HG03558 (cell line): ENCODE measurements at regions not wholly inside any gene's neighbourhood (a gene's known extent, or its start where the extent isn't known, plus 50 kb on each side); places are given as distances from the start of the nearest gene placed in this dataset.
"Not testable (repeated sequence)": the region's sequence is repeated elsewhere in the genome, so short reads cannot be mapped to it uniquely, and the experiment has no call there.

ENCODE experiments used
- ATAC-seq: cut with Tn5 transposase; IDR thresholded peaks from one replicate; pipeline ENCODE4 v1.9.1; 2021; ENCODE audit warnings: moderate number of reproducible peaks; ENCODE audit not compliant: unreplicated experiment; ENCODE audit errors: extremely low read depth

DNA sequence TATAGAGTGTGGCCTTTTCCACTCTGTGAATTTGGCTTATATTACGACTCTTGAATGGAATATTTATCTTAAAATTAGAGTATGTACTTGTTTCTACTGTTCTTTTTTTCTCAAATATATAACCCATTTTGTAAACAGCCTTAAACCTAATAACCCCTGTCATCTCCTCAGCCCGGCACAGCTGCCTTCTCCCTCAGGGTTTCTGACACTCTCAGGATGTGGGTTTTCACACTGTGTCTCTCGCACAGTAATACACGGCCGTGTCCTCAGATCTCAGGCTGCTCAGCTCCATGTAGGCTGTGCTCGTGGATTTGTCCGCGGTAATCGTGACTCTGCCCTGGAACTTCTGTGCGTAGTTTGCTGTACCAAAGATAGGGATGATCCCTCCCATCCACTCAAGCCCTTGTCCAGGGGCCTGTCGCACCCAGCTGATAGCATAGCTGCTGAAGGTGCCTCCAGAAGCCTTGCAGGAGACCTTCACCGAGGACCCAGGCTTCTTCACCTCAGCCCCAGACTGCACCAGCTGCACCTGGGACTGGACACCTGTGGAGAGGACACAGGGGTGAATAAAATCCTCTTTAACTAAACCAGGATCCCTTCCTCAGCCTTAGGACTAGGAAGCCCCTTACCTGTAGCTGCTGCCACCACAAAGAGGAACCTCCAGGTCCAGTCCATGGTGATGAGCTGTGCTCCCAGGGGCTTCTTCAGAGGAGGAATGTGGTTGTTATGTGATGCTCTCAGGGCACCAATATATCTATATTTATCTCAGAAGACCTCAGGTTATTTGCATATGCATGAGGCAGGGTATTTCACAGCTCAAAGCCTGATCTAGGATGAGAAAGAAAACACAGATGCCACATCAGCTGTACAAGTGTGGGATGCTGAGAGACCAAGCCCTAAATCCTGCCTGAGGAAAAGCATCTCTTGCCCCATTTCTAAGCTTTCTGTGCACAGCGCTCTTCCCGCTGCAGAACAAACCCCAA, 1188.4 kb downstream of the TMEM121 start:
- not testable (repeated sequence) for ATAC-seq

GRCh38 chr14:106717544-106717943, 1191.2 kb downstream of the TMEM121 start:
- not testable (repeated sequence) for ATAC-seq

GRCh38 chr14:106719880-106720279, 1193.5 kb downstream of the TMEM121 start:
- ATAC-seq = not testable (repeated sequence)

- ATAC-seq = not testable (repeated sequence)
These were observed 1195.5 kb downstream of the TMEM121 start for GRCh38 chr14:106721926-106722325.

- ATAC-seq = not testable (repeated sequence)
These were observed 1196.7 kb downstream of the TMEM121 start for GRCh38 chr14:106722813-106723687.

- ATAC-seq = not testable (repeated sequence)
These were observed 1201.6 kb downstream of the TMEM121 start for GRCh38 chr14:106727962-106728361.

DNA sequence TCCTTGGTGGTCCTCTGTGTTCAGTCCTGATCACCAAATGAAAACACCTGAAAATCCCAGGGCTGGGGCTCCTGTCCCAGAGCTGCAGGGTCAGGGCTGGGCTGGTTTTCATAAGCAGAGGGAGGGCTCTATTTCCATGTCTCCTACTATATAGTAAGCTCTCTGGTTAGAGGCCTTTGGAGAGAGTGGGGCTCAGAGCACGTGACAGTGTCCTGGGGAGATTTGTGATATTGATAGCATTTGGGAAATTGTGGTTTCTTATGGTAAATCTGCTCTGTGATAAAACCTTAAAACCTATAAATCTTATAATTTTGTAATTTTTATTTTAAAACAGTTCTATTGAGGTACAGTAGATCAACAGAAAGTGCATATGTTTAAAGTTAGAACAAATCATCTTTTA, 1202.2 kb downstream of the TMEM121 start:
- no peak for ATAC-seq

DNA sequence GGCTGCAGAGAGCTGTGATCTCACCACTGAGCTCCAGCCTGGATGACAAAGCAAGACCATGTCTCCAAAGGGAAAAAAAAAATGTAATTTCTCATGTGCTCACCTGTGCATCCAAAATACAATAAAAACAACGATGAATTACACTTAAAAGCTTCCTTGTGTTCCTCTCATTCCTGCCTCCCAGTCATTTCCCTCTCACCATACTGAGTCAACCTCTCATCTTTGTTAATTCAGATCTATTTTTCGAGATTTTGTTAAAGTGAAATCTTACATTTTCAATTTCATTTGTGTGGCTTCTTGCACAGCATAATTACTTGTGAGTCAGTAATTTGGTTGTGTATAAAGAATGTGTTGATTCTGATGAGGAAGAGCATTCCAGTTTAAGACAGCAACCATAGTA, 1203.2 kb downstream of the TMEM121 start:
- no peak for ATAC-seq

GRCh38 chr14:106733771-106734170, 1207.4 kb downstream of the TMEM121 start:
- no peak for ATAC-seq

DNA sequence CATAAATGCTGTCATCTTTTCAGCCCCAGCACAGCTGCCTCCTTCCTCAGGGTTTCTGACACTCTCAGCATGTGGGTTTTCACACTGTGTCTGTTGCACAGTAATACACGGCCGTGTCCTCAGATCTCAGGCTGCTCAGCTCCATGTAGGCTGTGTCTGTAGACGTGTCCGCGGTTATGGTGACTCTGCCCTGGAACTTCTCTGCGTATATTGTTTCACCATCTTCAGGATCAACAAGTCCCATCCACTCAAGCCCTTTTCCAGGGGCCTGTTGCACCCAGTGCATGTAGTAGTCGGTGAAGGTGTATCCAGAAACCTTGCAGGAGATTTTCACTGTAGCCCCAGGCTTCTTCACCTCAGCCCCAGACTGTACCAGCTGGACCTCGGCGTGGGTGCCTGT, 1210.6 kb downstream of the TMEM121 start:
- ATAC-seq = no peak

GRCh38 chr14:106738075-106738474, 1211.7 kb downstream of the TMEM121 start:
- ATAC-seq = no peak

- not testable (repeated sequence) for ATAC-seq
These were observed 1212.3 kb downstream of the TMEM121 start for GRCh38 chr14:106738598-106739258.

GRCh38 chr14:106741086-106741827, 1214.9 kb downstream of the TMEM121 start:
- not testable (repeated sequence) for ATAC-seq

DNA sequence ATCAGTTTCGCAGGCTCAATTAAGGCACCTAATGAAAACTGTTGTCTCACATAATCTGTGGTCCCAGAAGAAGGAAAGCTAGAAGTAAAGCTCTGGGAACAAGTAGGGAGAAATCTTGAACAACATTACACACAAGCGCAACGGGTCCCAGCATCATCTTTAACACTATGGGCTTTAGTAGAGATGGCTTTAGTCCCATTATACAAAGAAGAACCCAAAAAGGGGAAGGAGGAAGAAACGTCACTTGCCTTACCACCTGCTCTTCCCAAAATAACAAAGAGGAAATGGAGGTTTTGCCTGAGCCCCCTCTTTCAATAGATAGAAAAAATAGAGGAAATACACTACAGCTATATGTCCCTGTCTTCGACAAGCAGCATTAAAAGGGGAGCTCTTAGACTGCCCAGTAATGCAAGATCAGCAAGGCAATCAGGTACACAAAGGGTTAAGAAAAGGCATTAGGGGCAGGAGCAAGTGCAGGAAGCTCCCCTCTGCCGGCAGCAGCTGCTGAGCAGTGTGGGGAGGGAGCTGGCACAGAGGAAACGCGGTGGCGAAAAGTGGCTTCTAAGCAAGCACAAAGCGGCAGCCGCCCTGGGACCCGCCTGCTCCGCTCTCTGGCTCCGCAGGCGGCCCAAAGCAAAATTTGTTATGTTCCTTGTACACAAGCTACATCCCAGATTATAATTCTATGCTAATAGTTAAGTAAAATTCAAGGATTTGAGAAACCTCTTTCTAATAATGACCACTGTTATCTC, 1218.8 kb downstream of the TMEM121 start:
- ATAC-seq = not testable (repeated sequence)

GRCh38 chr14:106750089-106750488, 1223.7 kb downstream of the TMEM121 start:
- not testable (repeated sequence) for ATAC-seq

DNA sequence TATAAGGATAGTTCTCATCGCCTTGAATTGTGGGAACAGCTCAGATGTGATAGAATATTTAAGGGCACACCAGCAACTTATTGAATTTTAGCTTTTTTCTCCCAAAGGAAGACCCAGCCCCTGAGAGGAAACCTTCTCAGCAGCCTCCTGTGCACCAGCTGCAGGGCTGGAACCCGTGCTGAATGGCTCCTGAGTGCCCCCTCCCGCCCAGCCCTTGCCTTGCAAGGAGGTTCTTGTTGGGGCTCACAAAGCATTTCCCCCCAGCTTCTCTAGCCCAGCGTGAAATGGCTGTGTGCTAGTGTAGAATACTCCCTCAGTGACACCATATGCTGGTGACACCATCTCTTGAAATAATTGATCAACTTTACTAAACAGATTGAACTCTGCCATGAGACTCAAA, 1227.4 kb downstream of the TMEM121 start:
- ATAC-seq = not testable (repeated sequence)

DNA sequence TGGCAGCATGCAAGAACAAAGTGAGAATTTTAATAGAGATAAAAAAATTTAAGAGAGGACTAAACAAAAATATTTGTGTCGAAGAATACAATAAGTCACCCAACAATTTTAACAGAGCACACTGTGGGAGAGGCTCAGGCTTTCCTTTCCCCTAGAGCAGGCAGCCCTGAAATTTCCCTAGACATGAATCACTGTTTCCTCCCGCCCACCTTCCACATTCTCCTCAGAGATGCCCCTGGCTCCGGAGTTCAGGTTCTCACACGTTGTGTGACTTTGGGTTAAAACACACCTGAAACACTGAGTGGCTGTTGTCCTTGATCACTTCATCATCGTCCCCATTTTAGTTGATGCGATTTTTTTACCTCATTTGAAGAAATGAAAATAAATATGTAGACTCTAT, 1231.1 kb downstream of the TMEM121 start:
- not testable (repeated sequence) for ATAC-seq

GRCh38 chr14:106761886-106762816, 1235.8 kb downstream of the TMEM121 start:
- not testable (repeated sequence) for ATAC-seq
